Spinal cord (tissue), 9 donors: ENCODE measurements at regions not wholly inside any gene's neighbourhood (a gene's known extent, or its start where the extent isn't known, plus 50 kb on each side); places are given as distances from the start of the nearest gene placed in this dataset.
A peak's percentile ranks its signal among the peaks of the same experiment; 100 is the strongest.

Experiments
- DNase-seq, 6 donors: peaks; one replicate each; pipeline versions ENCODE4 v3.0.0 to v3.0.0-alpha.2; 2013 to 2015; ENCODE audit warnings: low spot score in 6 of 6, low read depth in 4 of 6
- H3K27ac ChIP-seq: one replicate; pipeline ENCODE4 v1.5.1; 2013; ENCODE audit warnings: low read depth, low read length, control low read depth
- H3K27me3 ChIP-seq: one replicate; pipeline ENCODE4 v1.6.1; 2013; ENCODE audit warnings: low read length; ENCODE audit not compliant: control insufficient read depth, insufficient read depth
- H3K36me3 ChIP-seq: one replicate; pipeline ENCODE4 v1.6.1; 2013; ENCODE audit warnings: low read length; ENCODE audit not compliant: control insufficient read depth, insufficient read depth
- H3K4me1 ChIP-seq: one replicate; pipeline ENCODE4 v1.6.1; 2013; ENCODE audit warnings: low read length; ENCODE audit not compliant: control insufficient read depth, insufficient read depth
- H3K4me3 ChIP-seq: one replicate; pipeline ENCODE4 v1.5.1; 2013; ENCODE audit warnings: low read depth, low read length, control low read depth
- H3K9me3 ChIP-seq: one replicate; pipeline ENCODE4 v1.6.1; 2013; ENCODE audit warnings: low read length; ENCODE audit not compliant: control insufficient read depth, insufficient read depth
- WGBS: methylation state at CpG from one replicate; pipeline ENCODE4 v1.1.5; 2013; ENCODE audit warnings: missing lambda C conversion rate; ENCODE audit not compliant: insufficient coverage; 5-methylcytosine and 5-hydroxymethylcytosine counted together
- donor health status: healthy.

GRCh38 chr4:17182888-17183287, 284.4 kb upstream of the LDB2 start:
- WGBS = 58% methylated on average over 3 of the region's 4 CpGs
- Histone ChIP-seq H3K9me3 (no peaks in the 10 kb centered on the region), H3K27ac (no peak overlapping the region), H3K27me3 (no peaks in the 10 kb centered on the region), H3K36me3 (no peaks in the 10 kb centered on the region), H3K4me1 (no peaks in the 10 kb centered on the region), H3K4me3 (no peak overlapping the region)
- DNase-seq = peak in 1 of 6 donors; percentile 57

- H3K36me3 ChIP-seq = no peaks in the 10 kb centered on the region
- H3K27ac ChIP-seq = no peak overlapping the region
- DNase-seq = no peak
- no peaks in the 10 kb centered on the region for H3K4me1 ChIP-seq
- H3K27me3 ChIP-seq = no peaks in the 10 kb centered on the region
- H3K4me3 ChIP-seq = no peak overlapping the region
- H3K9me3 ChIP-seq = no peaks in the 10 kb centered on the region
These were observed 276.3 kb upstream of the LDB2 start for GRCh38 chr4:17174751-17175150.

GRCh38 chr4:17173300-17173699, 274.9 kb upstream of the LDB2 start:
- no peaks in the 10 kb centered on the region for H3K36me3 ChIP-seq
- H3K4me1 ChIP-seq = no peaks in the 10 kb centered on the region
- WGBS = 54% methylated on average over 5 of the region's 5 CpGs

GRCh38 chr4:17170131-17170530, 271.7 kb upstream of the LDB2 start:
- H3K27me3 ChIP-seq = no peaks in the 10 kb centered on the region
- no peak overlapping the region for H3K4me3 ChIP-seq
- no peaks in the 10 kb centered on the region for H3K9me3 ChIP-seq
- WGBS = no CpG with 5 or more reads among the region's 2 CpGs
- peak in 1 of 6 donors; percentile 55 for DNase-seq
- H3K27ac ChIP-seq = no peak overlapping the region
- H3K36me3 ChIP-seq = no peaks in the 10 kb centered on the region
- H3K4me1 ChIP-seq = peaks cover 4% of the 10 kb centered on the region

More at GRCh38 chr4:17173300-17173699, 274.9 kb upstream of the LDB2 start:
- H3K9me3 ChIP-seq = no peaks in the 10 kb centered on the region
- no peak overlapping the region for H3K4me3 ChIP-seq
- H3K27ac ChIP-seq = no peak overlapping the region
- DNase-seq = no peak
- no peaks in the 10 kb centered on the region for H3K27me3 ChIP-seq

- DNase-seq = no peak
- H3K27me3 ChIP-seq = no peaks in the 10 kb centered on the region
- H3K9me3 ChIP-seq = no peaks in the 10 kb centered on the region
- peaks cover 4% of the 10 kb centered on the region for H3K4me1 ChIP-seq
- no peak overlapping the region for H3K4me3 ChIP-seq
- WGBS = no CpG with 5 or more reads among the region's 1 CpG
- H3K36me3 ChIP-seq = no peaks in the 10 kb centered on the region
- H3K27ac ChIP-seq = no peak overlapping the region
These were observed 271.3 kb upstream of the LDB2 start for GRCh38 chr4:17169699-17170098.

GRCh38 chr4:17168571-17168970, 270.1 kb upstream of the LDB2 start:
- no CpG with 5 or more reads among the region's 1 CpG for WGBS
- no peaks in the 10 kb centered on the region for H3K27me3 ChIP-seq
- H3K4me1 ChIP-seq = peaks cover 4% of the 10 kb centered on the region
- H3K27ac ChIP-seq = peak overlapping the region; percentile 6
- DNase-seq = peak in 2 of 6 donors; percentile 57 to 85
- no peaks in the 10 kb centered on the region for H3K36me3 ChIP-seq
- H3K9me3 ChIP-seq = no peaks in the 10 kb centered on the region
- H3K4me3 ChIP-seq = no peak overlapping the region

- peak in 1 of 6 donors; percentile 35 for DNase-seq
- 56% methylated on average over 4 of the region's 5 CpGs for WGBS
- Histone ChIP-seq H3K36me3 (no peaks in the 10 kb centered on the region), H3K4me3 (no peak overlapping the region), H3K27me3 (no peaks in the 10 kb centered on the region), H3K4me1 (peaks cover 4% of the 10 kb centered on the region), H3K9me3 (no peaks in the 10 kb centered on the region), H3K27ac (no peak overlapping the region)
These were observed 268.5 kb upstream of the LDB2 start for GRCh38 chr4:17166954-17167353.

GRCh38 chr4:17165286-17165685, 266.8 kb upstream of the LDB2 start:
- no peak for DNase-seq
- 100% methylated on average over 1 of the region's 1 CpG for WGBS
- no peak overlapping the region for H3K4me3 ChIP-seq
- no peaks in the 10 kb centered on the region for H3K27me3 ChIP-seq
- H3K27ac ChIP-seq = no peak overlapping the region
- no peaks in the 10 kb centered on the region for H3K36me3 ChIP-seq
- H3K4me1 ChIP-seq = peaks cover 4% of the 10 kb centered on the region
- H3K9me3 ChIP-seq = no peaks in the 10 kb centered on the region

- Histone ChIP-seq H3K27ac (no peak overlapping the region), H3K27me3 (no peaks in the 10 kb centered on the region), H3K36me3 (no peaks in the 10 kb centered on the region), H3K4me3 (no peak overlapping the region), H3K4me1 (peaks cover 4% of the 10 kb centered on the region), H3K9me3 (no peaks in the 10 kb centered on the region)
- no peak for DNase-seq
- WGBS = no CpG with 5 or more reads among the region's 2 CpGs
These were observed 266.2 kb upstream of the LDB2 start for GRCh38 chr4:17164666-17165065.

- no peaks in the 10 kb centered on the region for H3K36me3 ChIP-seq
- H3K27ac ChIP-seq = no peak overlapping the region
- WGBS = 90% methylated on average over 3 of the region's 3 CpGs
- DNase-seq = no peak
- H3K4me1 ChIP-seq = peaks cover 4% of the 10 kb centered on the region
- H3K4me3 ChIP-seq = no peak overlapping the region
- H3K9me3 ChIP-seq = no peaks in the 10 kb centered on the region
- H3K27me3 ChIP-seq = no peaks in the 10 kb centered on the region
These were observed 264.8 kb upstream of the LDB2 start for GRCh38 chr4:17163156-17163771.
